Dedifferentiated amniotic fluid mesenchymal stem cell (primary cell): ENCODE measurements at regions not wholly inside any gene's neighbourhood (a gene's known extent, or its start where the extent isn't known, plus 50 kb on each side); places are given as distances from the start of the nearest gene placed in this dataset.

Experiments used
- DNase-seq: peaks from one replicate; pipeline ENCODE4 v3.0.0-alpha.2; 2016; ENCODE audit errors: extremely low spot score

DNA sequence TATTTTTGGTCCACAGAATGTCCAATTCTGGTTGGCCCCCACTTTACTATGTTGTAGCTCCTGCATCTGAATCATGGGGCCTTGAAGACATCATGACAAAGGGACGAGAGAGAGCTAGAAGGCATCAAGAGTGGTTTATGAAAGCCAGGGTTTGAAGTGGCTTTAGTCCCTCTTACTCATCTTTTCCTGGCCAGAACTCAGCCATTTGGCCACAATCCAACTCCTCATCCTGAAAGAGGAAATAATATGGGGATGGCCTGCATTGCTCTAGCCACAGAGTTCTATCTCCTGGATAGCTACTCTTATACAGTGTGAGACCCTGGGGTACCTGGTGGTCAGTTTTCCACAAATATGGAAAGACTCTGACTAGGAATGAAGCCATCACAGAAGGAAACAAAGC is 418.9 kb downstream of the XPNPEP1 start:
- no peak for DNase-seq

DNA sequence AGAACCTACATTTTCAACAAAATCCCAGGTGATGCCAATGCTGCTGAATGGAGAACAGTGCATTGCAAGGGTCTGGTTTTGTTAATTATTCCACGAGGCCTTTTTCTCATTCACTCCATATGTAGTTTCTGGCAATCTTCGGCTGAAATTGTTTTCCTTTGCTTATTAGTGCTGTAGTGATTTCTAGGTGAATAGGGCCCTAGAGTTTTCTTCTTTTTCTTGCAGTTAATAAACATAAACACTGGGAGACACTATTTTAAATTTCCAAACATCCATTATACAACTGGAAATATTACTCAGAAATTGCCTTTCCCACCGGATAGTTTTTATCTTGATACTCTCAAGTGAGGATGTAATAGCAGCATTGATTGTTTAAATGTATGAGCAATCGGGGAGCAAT is 435.6 kb downstream of the XPNPEP1 start:
- no peak for DNase-seq

DNA sequence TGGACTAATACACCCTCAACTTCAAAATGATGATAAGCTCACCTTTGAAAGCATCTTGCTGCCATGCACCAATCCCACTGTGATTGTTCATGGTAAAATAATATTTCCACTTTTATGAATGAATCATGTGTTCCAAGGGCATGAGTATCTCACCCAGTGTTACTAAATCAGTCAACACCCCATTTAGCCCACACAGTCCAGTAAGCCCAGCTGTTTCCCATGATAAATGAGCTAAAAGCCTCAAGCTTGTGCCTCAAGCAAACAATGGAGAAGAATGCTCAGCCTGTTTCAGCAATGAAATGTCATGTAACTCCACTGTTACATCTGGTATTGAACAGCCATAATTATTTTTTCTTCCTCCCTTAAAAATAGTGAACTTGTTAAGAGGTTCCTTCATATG is 442.5 kb downstream of the XPNPEP1 start:
- no peak for DNase-seq

DNA sequence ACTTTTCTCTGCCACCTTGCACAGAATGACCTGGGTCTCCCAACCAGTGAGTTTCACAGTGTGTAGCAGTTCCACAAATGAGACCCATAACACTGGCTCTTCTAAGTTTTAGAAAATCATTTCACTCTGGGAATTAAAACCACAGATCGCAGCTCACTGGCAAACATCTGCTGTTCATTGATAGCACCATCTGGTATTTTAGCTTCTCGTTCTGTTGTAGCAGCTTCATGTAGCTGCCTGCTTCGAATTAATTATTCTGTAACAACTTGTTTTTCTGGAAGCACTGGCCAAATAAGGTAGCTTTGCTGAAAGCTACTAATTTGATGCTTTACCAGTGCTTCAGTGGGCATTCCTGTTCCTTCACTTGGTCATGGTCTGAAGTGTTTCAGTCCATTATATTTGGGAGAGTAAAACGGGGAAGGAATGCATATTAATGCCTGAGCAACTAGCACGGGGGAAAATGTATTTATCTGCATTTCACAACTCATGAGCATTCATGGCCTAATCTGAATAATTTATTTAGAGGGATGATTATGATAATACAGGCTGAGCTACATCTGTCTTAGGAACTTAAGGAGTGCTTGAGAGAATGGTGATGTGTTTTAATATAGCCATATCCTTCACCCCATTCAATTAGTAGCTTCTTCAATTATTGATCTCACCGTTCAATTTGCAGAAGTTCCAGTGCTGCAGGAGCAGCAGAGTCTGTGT is 447.4 kb downstream of the XPNPEP1 start:
- no peak for DNase-seq

DNA sequence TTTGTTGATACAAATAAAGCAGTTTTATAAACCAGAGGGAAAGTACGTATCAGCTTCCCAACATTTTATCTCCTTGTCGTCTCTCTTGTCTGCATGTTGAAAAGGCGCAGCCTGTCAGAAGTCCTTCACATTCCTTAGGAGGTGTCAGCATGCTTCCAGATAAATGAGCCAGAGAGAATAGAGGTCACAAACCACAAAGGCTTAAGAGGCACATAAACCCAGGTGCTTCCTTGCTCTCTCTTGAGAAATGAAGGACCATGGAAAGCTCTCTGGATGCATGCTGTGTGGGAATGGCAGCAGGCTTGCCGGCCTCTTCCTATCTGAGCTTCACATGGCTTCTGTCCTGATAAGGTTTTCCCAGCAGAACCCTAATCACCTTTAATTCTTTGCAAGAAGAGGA is 448.5 kb downstream of the XPNPEP1 start:
- DNase-seq, result no peak

DNA sequence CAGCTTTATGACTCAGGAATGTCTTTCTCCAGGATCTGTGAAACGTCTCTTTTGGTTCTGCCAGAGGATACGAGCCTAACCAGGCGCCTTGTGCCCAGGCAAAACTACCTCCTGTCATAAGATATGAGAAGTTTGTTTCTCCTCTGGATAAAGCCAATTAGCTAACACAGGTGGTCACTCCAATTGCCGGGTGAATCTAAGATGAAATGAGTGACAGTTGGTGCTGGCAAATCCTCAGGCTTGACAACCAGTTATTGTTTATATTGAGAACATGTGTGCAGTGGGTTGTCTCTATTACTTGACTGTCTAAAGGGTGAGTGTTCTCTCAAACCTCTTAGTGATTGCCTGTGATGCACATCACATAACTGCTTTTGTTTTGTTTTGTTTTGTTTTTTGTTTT is 449.1 kb downstream of the XPNPEP1 start:
- DNase-seq, result no peak

DNA sequence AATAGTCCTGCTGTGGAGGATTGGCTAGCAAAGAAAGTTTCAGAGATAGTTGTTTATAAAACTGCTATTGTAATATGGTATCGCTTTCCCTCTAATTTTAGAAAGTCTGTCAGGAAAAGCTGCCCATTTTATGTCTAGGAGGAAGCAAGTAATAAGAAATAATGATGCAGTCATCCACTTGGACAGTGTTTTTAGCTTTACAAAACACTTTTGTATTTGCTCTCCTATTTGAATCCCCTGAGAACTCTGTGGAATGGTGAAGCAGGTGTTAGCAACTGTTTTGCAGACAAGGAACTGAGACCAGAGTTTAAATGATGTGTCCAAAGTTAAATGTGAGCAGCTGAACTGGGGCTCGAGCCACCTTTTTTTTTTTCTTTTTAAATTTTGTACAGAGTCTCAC is 455.8 kb downstream of the XPNPEP1 start:
- no peak for DNase-seq

DNA sequence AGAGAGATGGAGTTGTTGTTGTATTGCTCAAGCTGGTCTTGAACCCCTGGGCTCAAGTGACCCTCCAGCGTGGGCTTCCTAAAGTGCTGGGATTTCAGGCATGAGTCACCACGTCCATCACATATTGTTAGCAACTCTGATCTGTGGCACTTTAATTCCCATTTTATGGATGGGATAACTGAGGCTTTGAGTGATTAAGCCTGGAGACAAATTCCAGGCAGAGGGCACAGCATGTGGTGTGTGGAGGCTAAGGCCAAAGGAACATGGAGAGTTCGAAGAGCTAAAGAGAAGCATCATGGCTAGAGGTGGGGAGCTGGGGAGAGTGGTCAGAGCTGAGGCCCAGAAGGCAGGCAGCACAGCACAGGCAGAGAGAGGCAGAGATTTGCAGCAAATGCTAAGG is 458.4 kb downstream of the XPNPEP1 start:
- DNase-seq, result no peak

DNA sequence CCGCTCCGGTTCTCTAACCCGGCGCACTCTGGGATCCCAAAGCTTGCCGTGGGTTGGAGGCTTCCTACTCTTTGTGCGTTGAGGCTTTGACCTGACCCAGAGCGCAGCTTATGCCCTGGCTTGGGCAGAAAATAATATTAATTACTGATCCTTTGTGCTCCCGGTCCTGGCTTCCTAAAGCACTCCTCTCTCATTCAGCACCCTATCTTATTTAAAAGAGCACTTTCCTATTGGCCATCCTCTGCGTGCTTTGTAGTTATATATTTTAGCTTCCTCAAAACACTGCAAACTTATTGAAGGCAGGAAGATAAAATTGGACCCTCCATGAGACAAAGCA is 466.0 kb downstream of the XPNPEP1 start:
- DNase-seq, result no peak

DNA sequence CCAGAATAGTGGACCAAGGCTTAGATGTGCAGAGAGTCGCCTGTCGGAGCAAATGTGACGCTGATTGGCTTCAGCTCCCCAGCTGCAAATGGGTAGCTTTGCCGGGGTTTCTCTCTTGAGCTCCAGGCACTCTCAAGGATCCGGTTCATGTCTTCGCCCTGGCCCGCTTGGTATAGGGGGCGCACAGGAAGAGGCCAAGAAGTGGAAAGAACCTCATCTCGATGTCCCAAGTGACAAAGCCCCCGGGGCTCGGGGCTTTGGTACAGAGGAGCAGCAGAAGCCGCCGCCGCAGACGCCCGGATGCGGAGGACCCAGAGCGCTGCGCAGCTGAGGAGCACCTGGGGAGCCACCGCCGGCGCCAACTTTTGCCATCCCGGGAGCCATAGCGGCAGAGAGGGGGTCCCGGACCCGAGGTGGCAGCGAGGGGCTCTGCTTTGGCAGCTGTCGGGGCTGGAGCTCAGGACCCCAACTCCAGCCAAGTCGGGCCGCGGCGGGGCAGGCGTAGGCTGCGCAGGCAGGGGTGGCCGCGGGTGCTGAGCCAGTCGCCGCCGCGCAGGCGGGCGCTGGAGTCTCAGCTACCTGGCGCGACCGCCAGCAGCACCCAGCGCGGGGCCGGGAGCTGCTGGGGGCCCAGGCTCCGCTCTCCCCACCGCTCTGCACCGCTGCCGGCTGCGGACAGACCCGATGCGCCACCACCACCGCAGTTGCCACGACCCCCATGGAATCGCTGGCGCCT is 466.6 kb downstream of the XPNPEP1 start:
- DNase-seq, result no peak

DNA sequence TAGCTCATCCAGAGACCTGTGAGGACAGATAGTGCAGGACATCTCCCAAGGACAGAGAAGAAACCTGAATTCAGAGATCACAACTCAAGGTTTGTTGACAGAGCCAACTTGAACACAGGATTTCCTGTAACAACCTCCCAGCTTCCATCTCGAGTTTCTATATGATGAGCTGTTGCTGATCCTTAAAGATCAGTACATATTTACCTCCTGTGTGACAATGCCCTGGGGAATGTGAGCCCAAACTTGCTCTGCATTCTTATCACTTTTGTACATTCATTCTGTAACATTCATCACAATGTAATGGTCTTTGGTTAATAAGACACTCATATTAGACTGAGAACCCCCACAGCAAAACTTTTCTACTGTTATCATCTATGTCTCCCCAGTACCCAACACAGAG is 468.6 kb downstream of the XPNPEP1 start:
- DNase-seq, result no peak

DNA sequence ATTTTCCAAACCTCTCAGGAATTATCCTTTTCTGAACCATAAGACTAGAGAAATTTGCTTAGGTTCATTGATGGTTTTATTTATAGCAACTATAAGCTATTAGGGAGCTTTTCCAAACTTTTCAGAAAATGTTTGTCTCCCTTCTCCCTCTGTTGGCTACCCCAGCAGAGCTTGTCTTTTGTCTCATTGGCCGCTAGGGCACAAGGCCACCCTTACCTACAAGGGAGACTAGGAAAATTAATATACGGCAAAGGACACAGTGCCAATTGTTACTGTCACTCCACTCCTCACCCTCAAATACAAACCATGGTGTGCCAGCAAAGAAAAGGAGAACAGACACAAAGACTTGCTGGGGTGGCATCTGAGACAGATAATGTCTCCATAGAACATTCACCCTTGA is 471.4 kb downstream of the XPNPEP1 start:
- no peak for DNase-seq

DNA sequence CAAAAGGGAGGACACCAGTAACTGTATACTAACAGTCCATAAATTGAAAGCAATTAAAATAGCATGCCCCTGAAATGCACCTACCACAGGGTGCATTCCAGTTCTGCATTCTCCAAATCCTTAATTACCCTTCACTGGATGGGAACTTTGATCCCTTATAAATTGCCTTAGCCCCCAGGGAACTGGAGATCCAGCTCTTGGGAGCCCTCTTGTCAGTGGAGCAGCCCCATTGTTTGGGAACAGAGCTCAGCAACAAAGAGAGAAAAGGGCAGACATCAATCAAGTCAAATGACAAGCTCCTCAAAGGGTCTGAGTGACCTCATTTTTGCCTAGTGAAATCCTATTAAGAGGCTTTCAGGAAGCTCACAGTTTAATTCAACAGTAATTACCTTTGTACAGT is 472.6 kb downstream of the XPNPEP1 start:
- no peak for DNase-seq

DNA sequence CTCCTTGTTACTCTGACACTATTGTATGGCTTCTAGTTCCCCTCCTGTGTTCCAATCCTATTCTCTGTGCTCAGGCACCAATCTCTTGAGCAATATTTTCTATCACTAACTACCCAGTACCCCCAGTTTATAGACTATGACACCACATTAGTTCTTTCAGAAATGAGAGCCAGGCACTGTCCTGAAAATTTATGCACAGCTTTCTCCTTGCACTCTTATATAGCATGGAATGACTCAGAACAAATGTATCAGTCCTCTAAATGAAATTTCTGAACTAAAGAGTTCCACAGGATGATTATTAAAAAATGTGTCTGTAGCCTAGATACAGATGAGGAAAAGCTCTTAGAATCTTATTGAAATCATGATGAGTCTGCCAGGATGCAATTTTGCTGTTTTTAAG is 489.9 kb downstream of the XPNPEP1 start:
- DNase-seq, result no peak

DNA sequence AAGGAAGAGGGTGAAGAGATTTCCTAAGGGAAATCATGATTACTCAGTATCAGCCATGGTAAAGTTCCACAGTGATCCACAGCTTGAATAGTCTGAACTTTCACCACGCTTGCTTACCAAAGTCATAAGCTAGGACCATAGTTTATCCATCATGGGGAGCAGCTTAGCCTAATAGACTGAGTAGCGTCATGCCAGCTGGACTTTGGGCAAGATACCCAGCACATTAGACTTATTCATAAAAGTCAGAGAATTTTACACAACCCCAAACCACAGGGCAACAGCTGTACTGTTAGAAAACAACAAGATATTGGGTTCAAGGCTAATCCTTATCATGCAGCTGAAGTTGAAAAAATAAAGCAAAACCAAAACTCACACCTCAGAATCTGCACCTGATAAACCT is 491.0 kb downstream of the XPNPEP1 start:
- DNase-seq, result no peak

DNA sequence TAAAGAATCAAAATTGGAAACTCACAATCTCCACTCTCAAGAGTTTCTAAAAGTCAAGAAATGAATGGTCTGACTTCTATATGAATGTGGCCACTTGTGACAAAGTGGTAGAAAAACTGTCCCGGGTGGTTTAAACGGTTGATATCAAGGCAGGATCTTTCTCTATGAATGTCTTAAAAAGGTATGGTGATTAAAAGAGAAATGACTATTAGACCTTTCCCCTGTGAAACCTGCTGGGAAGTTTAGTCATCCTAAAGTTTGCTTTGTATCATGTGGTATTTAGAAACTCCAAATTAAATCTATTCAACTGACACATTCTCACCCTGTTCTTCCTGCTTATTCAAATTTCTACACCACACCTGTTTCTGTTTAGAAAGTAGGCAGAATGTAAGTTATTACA is 492.5 kb downstream of the XPNPEP1 start:
- no peak for DNase-seq

DNA sequence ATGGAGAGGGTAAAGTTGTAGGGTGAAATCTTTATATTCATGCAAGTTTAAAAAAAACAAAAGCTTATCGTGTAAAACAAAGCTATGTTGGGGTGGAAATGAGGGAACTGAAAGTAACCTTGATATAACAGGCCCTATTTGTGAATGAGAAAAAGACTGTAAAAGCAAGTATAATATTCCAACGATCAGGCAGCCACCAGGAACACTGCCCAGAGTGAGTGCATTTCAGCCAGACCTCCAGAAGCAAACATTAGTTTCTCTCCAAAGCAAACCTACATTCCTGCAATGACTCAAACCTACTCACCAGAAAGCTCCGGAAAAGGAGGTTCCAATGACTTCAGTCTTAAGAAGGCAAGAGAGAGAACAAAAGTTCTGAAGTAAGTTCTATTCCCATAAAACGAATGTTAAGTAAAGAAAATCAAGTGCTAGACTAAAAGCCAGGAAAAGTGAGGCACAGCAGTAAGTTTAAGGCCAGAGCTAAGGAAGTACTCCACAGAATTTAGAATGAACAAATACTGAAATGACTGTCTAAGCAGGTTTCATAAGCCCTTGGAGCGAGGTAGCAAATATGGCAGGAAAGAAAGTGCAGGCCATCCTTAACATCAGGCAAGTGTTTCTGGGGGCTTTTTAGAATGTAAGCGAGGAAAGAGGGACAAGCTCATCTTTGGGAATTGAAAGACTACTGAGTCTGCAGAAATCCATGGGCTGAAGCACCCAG is 493.1 kb downstream of the XPNPEP1 start:
- peak; percentile 41 for DNase-seq

DNA sequence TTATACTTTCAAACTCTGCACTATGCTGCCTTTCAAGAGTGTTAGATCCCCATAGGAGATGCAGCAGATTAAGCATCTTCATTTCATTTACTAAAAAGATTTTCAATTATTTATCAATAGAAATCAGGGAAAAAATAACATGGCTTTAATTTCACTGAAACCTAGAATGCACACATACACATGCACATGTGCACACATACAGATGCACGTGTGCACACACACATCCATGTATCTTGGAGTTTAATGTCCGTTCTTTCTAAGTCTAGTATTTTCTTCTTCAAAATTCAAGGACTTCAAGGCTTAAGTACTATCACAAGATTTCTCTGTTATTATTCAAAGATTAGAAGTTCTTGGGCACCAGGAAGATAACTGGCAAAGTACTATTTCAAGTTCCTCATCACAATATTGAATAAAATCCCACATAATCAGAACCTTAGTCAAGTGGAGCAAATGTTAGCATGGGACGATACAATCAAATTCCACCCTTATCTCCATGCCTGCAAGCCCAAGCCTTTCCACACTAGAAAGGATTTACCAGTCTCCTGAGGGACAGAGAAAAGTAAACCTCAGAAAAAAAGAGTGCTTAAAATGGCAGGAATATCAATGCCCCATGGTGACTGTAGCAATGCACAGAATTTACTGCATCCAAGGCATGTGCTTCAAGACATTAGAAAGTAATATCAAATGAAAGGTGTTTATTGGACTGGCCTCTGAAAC is 494.4 kb downstream of the XPNPEP1 start:
- no peak for DNase-seq

DNA sequence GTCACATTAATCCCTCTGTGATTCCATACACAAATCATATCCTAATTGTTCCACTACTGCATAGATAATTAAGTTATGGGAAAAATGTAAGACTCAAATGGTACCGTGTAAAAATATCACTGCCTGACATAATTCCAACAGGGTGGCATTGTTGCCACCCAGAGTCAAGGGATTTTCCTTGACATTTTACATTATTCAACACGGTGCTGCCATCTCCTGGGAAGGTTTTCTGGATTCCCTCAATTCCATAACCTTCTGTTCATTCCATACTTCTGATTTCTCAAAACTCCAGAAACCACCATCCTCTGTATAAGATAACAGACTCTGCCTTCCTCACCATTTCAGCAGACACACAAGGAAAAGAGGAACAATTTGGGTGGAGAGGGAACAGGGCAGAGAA is 495.9 kb downstream of the XPNPEP1 start:
- DNase-seq, result peak; percentile 38

DNA sequence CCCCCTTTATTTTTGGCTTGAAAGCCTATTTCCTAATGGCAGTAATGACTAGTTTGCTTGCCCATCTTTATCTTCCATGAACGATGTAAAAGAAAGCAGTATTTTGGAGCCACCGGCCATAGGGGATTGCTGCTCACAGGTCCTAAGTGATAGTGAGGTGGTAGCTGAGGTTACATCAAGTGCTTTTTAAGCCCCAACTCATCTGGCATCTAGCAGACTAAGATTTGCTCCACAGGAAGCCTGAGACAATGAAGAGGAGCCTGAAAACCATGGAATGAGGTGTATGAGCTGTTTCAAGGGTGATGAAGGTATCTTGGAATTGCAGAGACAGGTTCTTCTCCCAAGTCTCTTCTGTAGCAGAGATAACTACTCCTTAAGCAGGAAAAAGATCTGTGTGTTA is 496.3 kb downstream of the XPNPEP1 start:
- no peak for DNase-seq

DNA sequence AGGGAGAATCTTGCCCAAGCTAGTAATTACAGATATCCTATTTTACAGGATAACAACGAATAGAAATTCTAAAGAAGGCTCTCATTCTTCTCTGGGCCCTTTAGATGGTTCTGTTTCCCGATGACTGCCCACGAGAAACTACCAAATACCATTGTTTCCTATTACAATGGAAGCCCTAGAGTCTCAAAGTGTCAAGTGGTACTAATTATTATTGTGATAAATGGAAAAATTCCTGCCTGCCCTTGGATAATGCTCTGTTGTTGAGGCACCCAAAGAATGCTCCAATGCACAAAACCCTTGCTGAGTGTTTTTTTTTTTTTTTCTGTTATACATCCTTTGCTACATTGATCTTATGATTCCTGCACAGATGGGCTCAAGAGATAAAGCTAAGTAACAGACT is 504.5 kb downstream of the XPNPEP1 start:
- DNase-seq, result no peak

DNA sequence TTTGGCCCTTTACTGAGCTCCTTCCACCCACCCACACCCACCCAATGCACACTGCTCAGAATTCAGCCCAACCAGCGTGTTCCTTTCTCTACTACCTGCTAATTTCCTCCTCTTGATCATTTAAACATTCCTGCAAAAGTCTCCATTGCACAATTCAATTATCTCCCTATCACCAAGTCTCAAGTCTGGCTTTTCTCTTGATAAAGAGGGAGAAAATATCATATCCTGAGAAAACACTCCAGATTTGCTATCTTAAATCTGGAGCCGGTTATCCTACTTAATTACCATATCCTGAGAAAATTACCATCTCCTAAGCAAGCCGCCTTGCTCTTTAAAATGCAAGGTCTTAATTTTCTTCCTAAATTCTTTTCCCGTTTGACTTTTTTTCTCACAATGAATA is 505.5 kb downstream of the XPNPEP1 start:
- no peak for DNase-seq

DNA sequence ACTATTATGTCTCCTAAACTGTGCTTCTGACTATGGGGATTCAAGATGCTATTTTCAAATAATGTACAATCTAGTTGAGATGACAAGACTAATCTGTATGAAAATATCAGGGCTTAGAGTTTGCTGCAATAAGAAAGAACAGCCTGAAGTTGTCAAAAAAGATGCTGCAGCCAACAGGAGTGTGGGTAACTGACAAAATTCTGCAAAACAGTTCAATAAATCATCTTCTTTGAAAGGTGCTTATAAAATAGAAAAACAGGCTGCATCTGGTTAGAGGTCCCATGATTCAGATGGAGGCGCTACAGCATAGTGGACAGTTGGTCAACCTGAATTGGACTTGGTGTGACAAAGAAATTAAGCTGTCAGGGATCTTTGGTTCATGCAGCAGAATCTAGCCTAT is 511.0 kb downstream of the XPNPEP1 start:
- DNase-seq, result no peak
